IPS-11a (cell line): ENCODE measurements at regions not wholly inside any gene's neighbourhood (a gene's known extent, or its start where the extent isn't known, plus 50 kb on each side); places are given as distances from the start of the nearest gene placed in this dataset.

Source experiments
- H3K4me3 ChIP-seq: one replicate; pipeline ENCODE4 v1.5.1; 2013; ENCODE audit warnings: low read depth, low read length, control low read depth

DNA sequence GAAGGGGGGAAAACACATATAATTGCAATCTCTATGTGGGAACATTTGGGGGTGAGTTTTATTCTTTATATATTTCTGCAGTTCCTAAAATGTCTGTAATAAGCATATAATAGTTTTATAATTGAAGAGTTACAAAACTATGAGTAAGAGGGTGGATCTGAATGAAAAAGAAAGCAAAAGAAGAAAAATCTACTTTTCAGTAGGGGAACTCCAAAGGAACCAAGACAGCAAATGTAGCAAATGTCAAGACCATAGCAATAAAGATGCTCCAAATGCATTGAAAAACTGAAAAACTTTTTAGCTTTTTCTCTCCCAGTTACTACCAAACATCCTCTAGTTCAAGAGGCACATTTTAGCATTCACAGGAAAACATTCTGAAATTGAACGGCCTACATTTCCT lies 434.8 kb downstream of the LMO4 start:
- no peak overlapping the region for H3K4me3 ChIP-seq

DNA sequence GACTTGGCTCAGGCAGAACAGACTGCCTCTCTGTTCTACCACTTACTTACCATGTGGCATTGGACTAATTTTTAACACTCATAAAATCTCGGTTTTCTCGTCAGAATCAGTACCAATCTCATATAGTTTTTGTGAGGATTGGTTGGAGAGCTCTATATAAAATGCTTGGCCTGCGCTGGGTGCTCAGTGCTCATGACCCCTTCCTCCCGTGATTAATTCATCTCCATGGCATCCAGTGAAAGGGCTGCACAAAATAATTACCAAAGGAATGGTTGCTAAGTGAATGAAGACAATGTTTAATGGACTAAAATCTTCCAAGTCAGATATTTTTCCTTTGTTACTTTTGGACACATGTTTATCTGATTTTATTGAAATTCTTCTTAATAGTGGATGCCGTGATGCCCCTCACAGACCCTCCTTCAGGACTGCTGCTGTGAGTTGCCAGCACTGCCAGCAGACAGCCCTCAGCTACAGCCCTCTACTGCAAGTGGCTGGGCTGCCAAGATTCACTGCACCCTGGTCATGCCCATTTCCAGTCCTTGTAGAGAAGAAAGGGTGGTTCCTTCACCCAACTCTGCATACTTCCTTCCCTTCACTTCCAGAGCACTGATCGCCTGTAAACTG lies 436.5 kb downstream of the LMO4 start:
- H3K4me3 ChIP-seq, result no peak overlapping the region

DNA sequence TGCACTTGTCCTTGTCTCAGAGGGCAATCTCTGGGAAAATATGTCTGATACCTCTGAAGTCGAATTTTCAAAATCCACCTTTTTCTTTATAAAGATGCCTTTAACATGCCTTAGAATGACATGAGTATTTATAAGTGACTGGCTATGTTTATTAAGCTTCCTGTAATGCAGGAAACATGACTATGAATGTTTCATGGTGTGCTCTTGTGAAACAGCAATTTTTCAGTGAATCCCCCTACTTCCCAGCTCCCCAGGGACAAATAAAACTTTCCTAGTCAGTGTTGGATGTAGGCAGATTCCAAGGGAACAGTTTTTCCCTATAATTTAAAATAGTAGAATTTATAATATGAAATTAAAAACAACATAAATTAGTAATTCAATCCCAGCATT lies 437.0 kb downstream of the LMO4 start:
- no peak overlapping the region for H3K4me3 ChIP-seq

DNA sequence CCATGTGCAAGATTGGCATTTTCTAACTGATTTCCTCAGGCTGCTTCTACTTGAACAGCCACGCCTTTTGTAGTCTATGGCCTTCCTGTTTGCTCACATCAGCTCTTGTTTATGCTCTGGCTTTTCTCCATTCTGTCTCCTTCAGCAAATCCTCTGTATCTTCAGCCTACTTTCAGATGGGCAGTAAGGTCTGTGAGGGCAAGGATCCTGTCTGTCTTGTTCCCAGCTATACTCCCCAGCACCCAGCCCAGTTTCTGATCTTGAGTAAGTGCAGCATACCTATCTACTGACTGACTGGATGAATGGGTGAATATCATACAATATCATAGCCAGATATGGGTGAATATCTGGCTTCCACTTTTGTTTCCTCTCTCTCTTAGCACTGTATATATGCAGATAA lies 438.1 kb downstream of the LMO4 start:
- H3K4me3 ChIP-seq, result no peak overlapping the region

DNA sequence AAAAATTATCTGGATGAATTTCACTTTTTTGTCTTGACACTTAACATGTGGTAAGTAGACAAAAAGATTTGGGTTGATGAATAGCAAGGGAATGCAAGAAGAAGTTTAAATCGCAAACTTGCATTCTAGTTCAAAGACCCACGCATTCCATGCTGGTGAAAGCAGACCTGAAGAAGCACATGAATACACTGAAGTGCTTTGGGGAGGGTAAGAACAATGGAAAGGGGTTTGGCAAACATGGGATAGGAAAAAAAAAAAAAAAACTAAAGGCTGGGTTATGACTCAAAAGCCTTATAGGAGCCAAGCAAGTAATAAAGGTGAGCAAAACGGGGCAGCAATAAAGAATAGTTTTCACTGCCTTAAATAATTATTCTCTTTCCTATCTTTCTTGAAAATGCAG lies 450.2 kb downstream of the LMO4 start:
- H3K4me3 ChIP-seq, result no peak overlapping the region

DNA sequence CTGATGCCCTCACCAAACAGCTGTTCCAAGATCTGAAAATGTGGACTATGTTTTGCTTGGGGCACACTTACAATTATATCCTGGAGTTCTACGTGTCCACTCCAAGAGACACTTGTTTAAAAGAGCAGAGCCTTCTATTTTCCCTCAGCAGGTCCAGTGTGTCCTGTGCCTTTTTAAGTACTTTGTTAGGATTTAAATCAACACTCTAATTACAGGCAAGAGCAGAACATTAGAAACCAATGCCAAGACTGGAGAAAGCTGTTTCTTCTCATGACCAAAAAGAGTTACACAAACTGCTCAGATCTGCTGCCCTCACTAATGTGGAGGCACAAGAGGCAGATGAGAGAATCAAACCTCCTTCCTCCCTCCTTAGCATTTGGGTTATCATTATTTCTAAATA lies 452.9 kb downstream of the LMO4 start:
- H3K4me3 ChIP-seq, result no peak overlapping the region

DNA sequence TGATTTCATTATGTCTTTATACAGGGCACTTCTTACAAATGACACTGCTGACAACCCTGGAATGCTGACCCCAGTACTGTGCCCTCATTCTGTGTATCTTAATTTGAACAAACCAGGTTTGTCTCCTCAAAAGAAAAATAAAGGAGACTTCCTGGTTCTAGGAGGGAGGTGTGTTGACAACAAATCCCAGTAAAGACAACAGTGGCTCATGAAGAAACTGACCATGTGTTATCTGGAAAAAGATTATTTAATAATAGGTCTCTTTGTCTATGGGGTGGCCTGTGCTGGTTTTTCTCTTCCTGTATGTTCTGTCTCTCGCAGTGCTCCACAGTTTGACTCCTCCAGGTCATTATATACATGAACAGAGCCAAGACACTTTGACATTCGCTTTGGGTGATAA lies 454.6 kb downstream of the LMO4 start:
- no peak overlapping the region for H3K4me3 ChIP-seq

DNA sequence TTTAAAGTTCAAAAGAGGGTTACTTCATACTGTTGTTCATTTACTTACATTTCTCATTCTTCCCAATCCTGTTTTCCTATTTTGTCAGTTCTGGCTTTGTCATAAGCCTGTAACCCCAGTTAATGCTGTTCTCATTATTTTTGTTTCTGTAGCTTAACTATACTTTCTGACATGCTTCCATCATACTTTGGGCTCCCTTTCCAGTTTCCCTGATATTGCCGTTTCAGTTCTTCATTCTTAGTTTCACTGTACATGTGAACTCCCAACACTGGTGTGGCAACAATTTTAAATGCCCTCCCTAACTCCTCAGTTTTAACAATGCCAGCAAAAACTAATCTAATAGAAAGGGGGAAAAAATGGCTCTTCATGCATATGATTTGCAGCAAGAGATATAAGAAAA lies 456.7 kb downstream of the LMO4 start:
- H3K4me3 ChIP-seq, result no peak overlapping the region

DNA sequence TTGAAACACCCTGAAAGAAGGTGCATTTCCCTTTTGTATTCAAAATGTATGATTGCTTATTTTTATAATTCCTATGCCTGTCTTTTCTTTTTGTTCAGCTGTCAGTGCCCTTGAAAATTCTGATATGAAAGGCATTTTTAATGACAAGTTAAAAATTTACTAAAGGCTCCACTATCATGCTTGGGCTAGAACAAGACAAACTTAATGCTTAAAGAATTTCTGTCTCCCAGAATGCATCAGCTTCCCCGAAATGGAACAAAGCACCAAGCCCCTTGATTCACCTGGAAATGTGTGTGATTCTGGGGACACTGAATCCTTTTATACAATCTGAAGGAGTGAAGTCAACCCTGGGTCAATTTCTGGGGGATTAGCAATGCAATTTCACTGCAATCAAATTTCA lies 457.5 kb downstream of the LMO4 start:
- H3K4me3 ChIP-seq, result no peak overlapping the region

DNA sequence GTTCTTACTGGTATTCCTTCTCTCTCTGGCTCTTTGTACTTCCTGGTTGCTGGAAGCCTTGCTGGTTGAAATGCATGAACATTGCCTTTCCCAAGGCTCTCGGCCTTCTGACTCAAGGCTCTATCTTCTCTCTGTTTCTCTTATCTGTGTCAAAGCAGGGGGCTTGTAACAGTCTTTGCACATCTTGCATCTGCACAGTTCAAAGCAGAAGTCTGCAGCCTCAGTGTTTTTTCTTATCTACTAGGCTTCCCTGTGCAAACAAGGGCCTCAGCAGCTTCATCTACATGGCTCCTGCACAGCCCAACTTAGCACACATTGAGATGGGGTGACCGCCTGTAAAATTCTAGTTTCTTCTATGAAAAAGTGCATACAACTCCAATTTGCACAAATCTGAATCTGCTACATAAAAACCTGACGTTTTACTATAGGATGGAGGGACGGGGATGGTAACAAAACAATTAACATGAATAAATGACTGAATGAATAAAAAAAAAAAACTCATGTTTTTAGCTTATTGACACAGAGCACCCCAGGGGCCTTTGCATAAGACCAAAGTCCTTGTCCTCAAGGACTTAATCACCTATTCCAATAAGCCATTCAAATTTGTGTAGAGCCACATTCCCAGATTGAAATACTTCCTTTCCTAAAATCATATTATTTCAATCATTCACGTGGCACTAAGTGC lies 458.3 kb downstream of the LMO4 start:
- H3K4me3 ChIP-seq, result no peak overlapping the region

DNA sequence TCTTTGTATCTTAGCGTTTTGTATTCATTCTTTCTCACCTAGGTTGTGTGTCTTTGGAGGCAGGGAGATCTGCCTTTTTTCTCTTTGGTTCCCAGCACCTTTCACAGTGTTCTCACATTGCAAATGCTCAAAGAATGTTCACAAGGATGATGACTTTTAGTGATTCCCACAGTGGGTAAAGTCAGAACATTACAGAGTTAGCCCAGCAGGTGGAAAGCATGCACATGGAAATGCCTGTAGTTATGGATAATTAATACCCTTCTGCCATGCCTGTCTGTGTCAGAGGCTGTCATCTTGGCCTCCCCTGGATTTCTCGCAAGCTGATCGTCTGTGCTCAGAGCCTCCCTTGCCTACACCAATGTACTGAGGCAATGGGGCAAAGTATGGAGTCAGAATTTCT lies 458.9 kb downstream of the LMO4 start:
- H3K4me3 ChIP-seq, result no peak overlapping the region

DNA sequence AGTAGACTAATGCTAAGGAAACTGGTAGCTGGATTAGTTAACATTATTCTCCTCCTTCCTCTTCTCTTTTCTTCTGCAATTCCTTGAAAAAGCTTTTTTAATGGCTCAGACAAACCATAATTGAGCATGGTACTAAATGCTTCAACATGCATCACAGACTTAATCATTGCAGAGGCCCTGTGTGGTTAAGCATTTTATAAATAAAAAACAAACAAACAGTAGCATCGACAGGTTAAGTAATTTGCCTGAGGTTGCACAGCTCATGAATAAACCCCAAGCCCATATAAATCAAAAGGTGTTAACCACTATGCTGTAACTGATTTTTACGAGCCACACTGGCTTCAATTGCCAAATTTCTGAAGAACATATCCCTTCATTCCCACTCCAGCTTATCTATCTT lies 462.1 kb downstream of the LMO4 start:
- no peak overlapping the region for H3K4me3 ChIP-seq

DNA sequence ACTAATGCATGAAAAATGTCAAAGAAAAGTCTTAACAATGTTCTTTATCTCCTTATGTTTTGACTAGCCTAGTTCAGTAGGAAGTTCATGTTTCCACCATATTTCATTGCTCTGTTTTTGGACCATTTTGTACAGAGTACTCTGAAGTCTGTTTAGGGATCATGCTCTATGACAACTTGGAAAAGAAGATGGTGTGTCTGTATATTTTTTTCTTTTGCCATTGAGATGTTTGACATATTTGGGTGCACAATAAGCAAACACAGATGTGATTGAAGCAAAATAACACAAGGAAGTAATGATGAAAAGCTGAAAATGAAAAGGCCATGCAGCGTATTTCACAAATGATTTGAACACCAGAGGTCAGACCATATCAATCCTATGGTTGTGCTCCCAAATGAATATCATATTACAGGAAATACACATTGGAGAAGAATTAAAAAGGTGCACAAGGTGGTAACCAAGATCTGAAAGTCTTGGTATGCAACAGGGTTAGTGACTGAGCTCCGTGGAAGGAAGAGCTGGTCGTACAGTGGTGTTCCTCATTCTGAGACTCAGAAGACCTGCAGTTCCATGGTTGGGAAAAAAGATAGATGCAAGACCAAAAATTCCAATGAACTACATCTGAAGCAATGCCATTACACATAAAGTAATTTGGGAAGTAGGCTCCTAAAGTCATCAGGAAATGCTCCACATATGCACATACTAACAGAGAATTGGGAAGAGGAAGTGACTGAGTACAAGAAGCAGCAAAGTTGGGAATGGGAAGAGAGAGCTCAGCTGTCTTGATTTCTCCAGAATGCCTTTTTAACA lies 463.5 kb downstream of the LMO4 start:
- H3K4me3 ChIP-seq, result no peak overlapping the region

DNA sequence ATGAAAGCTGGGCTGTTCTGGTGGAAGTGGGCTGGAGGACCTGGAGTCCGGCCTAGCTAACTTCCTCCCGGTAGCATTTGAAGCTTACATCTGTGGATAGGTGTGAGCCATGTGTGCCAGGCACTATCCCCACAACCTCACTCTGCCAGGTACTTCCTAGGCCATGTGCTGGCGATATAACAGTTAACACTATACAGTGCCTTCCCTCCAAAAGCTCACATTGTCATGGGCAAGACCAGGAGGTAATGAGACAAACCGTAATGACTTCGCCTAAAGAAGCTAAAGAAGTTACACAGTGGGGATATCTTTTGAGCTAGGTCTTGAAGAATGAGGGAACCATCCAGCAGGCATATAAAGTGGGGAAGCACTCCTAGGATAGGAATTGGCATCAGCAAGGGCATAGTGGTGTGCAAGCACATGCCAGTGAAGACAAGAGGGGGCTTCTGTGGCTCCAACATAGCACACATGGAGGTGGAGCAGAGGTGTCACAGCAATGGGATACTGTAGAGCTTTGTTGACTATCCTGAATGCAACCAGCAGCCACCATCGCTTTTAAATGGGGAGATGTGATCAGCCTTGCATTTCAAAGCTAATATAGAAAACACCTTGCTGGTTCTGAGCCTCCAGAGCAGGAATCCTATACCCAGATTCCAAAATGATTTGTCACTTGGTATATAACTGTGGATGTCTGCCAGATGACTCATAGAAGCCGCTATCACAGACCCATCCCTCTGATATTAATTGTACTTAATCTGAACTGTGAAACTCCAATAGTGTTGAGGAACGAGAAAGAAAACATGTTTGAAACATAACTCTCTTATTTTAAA lies 466.3 kb downstream of the LMO4 start:
- H3K4me3 ChIP-seq, result no peak overlapping the region

DNA sequence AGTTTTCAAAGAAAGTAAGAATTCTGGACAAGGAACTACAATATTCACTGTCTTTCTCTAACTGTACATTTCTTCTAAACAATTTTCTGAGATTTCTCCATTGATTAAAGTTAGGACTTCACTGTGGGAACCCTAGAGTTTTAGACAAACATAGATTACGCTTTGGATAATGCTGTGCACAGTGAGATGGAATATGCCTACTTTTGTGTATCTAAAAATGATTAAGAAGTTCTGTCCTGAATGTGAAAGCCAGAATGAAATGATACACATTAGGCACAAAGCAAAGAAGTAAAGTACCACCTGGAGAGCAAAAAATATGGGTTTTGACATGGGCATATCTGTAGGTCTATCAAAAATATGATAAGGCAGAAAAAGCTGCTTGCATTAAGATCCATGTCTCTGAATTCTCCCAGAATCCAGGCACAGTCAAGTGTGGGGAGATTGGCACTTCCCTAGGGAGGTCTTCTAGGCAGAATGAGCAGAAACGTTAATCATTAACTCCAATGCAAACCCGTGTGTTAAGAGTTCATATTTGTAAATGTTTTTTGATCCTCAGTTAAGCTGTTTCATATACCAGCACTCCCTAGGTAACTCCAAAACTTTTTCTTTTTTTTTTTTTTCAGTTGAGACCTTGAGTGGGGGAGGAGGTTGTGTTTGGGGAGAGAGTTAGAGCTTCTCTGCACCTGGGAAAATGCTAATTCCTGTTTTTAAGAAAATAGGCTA lies 467.1 kb downstream of the LMO4 start:
- H3K4me3 ChIP-seq, result no peak overlapping the region

DNA sequence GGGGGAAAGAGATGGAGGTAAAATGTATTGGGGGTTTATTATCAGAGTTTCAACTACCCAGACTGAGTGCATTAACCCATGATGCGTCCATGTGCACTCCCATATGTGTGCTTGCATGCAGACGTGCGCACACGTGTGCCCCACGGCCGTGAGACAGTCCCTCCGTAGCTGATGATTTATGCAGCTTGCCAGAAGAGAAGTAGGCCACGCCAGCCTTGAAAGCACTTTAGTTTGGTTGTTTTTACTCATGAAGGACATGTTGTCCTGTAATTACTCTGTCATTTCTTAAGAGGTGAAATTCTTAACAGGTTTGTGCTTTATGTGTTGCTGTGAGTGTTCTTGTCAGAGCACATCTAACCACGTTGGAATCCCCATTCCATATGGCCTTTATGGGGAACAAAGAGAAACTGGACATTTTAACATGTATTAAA lies 467.8 kb downstream of the LMO4 start:
- H3K4me3 ChIP-seq, result no peak overlapping the region

DNA sequence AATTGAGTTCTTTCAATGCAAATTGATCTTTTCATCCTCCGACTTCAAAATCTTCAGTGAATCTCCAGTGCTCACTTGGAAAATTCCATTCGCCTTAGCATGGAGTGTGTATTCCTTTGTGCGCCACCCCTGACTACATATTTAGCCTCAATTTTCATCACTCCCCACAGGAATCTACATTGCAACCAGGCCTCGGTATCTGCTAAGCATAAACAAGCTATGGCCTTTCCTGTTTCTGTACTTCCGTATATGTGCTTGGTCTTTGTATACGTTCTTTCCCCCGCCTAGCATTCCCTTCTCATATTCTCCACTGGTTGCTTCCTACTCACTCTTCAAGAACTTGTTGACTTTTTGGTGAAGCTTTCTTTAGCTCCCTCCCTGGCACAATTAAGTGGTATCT lies 470.8 kb downstream of the LMO4 start:
- H3K4me3 ChIP-seq, result no peak overlapping the region

DNA sequence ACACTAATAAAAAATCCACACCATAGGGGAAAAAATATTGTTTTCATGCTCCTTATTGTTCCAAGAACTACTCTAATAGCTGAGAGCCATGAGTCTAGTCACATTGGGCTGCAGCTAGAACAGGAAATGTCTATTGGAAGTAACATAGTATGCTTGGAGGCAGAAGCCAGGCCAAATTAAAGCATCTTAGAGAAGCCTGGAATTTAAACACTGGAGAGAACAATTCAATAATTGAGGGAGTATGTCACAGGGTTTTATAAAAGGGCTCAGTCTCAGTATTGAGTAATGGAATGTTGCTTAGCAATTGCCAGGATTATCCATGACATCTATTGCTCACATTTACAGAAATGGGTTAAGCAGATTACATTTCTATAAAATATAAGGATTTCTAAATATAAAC lies 471.3 kb downstream of the LMO4 start:
- no peak overlapping the region for H3K4me3 ChIP-seq

DNA sequence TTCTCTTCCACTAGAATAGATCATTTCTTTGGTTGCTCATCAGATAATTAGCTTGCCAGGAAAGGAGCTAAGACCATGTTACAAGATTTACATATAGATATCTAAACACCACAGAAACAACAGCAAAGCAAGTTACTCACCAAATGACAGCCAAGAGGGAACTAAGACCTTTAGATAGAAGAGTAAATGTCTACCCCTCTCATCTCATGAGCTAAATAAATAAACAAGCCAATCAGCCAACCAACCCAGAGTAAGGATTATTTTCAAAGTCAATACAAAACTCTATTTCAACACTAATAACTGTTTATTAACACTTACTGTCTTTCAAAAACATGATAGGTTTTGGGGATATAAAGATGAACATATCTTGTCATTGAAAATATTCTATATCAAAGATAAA lies 474.7 kb downstream of the LMO4 start:
- H3K4me3 ChIP-seq, result no peak overlapping the region

DNA sequence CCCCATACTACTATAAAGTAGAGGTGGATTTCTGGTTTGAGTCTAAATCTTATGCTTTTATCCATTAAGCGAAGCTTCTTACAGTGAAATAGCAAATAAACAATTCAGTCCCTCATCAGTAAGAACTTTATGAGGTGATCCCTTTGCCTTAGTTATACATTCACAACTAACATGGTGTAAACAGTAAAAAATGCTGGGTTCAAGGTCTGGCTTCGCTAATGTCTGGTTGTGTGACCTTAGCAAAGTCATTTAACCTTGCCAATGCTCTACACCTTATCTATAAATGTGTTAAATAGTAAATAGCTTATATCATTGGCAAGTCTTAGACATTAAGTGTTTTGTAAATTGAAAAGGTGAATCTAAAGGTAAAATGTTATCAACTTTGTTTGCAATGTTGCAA lies 475.4 kb downstream of the LMO4 start:
- H3K4me3 ChIP-seq, result no peak overlapping the region
